ENCODE measurements at regions not wholly inside any gene's neighbourhood (a gene's known extent, or its start where the extent isn't known, plus 50 kb on each side); places are given as distances from the start of the nearest gene placed in this dataset.

GRCh38 chr9:89252651-89253267 lies 58.2 kb upstream of the CKS2 start:
- Histone ChIP-seq H3K27ac (ENCODE audit: insufficient read length, low read depth, low read length) (no peak overlapping the region), H3K4me2 (ENCODE audit: insufficient read depth, insufficient read length, low read length) (no peak overlapping the region), H4K91ac (ENCODE audit: insufficient read length, low read depth, low read length) (no peak overlapping the region), H3K79me1 (ENCODE audit: insufficient read depth, low read depth, low read length, poor library complexity, severe bottlenecking) (no peaks in the 10 kb centered on the region), H3K18ac (ENCODE audit: insufficient read length, low read depth, low read length) (no peak overlapping the region), H3K4me1 (ENCODE audit: insufficient read depth, low read length) (0 out of 2 replicates have a peak, but pooled peaks cover 1% of the 10 kb centered on the region), H3K23ac (ENCODE audit: insufficient read length, low read depth, low read length) (no peak overlapping the region), H2AFZ (ENCODE audit: low read length) (no peak overlapping the region), H3K56ac (ENCODE audit: insufficient read length, low read depth, low read length) (no peak overlapping the region), H3K14ac (ENCODE audit: insufficient read depth, low read length) (no peak overlapping the region), H2BK12ac (ENCODE audit: insufficient read length, low read depth, low read length) (no peak overlapping the region), H3T11ph (ENCODE audit: low read length) (no peak overlapping the region), H3K4ac (ENCODE audit: low read depth, low read length) (no peak overlapping the region), H4K8ac (replicated peaks; ENCODE audit: insufficient read length, low read depth, low read length) (no peak overlapping the region), H3K9me3 (ENCODE audit: control insufficient read depth, low read depth, low read length) (no peaks in the 10 kb centered on the region), H4K5ac (ENCODE audit: insufficient read length, low read depth, low read length) (no peak overlapping the region), H2BK120ac (ENCODE audit: low read depth, low read length, poor library complexity, severe bottlenecking) (no peak overlapping the region), H2BK15ac (ENCODE audit: low read depth, low read length) (no peak overlapping the region), H3K9ac (ENCODE audit: extremely low read depth, insufficient read length, low read length) (no peak overlapping the region), H3K79me2 (ENCODE audit: insufficient read depth, low read length) (no peaks in the 10 kb centered on the region), H2BK5ac (ENCODE audit: insufficient read length, low read length) (no peak overlapping the region), H3K23me2 (ENCODE audit: insufficient read length, low read depth, low read length, poor library complexity, severe bottlenecking) (no peaks in the 10 kb centered on the region), H4K20me1 (ENCODE audit: control insufficient read depth, insufficient read depth, insufficient read length) (no peaks in the 10 kb centered on the region), H3K27me3 (ENCODE audit: insufficient read depth, low read length) (no peaks in the 10 kb centered on the region), H2AK5ac (ENCODE audit: insufficient read length, low read length) (no peak overlapping the region), H2BK20ac (ENCODE audit: low read depth, low read length, poor library complexity, severe bottlenecking) (no peak overlapping the region)
- no peak for TF ChIP-seq CTCF (conservative IDR thresholded peaks at IDR 0.05)
- H3K4me3 Mint-ChIP-seq: no peak overlapping the region
- no peaks in the 10 kb centered on the region for H3K27me3 Mint-ChIP-seq (ENCODE audit: low read depth)
- H3K4me1 Mint-ChIP-seq: peaks cover 2 to 4% of the 10 kb centered on the region in 2 experiments; a peak in 3 of 4 replicates
- H3K9me3 Mint-ChIP-seq: peaks cover under 1% of the 10 kb centered on the region in 2 experiments; a peak in 2 of 5 replicates
- H3K27ac Mint-ChIP-seq: no peak overlapping the region
- H3K36me3 Mint-ChIP-seq (ENCODE audit: insufficient read depth in 1 of 3, low read depth in 3 of 3): no peaks in the 10 kb centered on the region; a peak in 1 of 7 replicates
- DNase-seq: no peak
- WGBS (ENCODE audit: extremely low coverage, insufficient read length, low lambda C conversion rate): no CpG with 5 or more reads among the region's 8 CpGs
